ENCODE measurements at regions not wholly inside any gene's neighbourhood (a gene's known extent, or its start where the extent isn't known, plus 50 kb on each side); places are given as distances from the start of the nearest gene placed in this dataset.

GRCh38 chr15:35673093-35673684 lies 127.2 kb upstream of the DPH6 start:
- peaks cover 9% of the 10 kb centered on the region for H3K4me1 Mint-ChIP-seq
- ATAC-seq (replicated peaks): peak; percentile 83
- H3K27me3 Mint-ChIP-seq: peaks cover 4% of the 10 kb centered on the region
- no peaks in the 10 kb centered on the region for H3K36me3 Mint-ChIP-seq (ENCODE audit: low read depth)
- no peaks in the 10 kb centered on the region for H3K9me3 Mint-ChIP-seq
- no peak overlapping the region for H3K27ac Mint-ChIP-seq
- H3K4me3 Mint-ChIP-seq: peak overlapping the region; percentile 60

- no peak for ATAC-seq (replicated peaks)
- Mint-ChIP-seq H3K4me3 (no peak overlapping the region), H3K9me3 (no peaks in the 10 kb centered on the region), H3K27ac (no peak overlapping the region), H3K36me3 (ENCODE audit: low read depth) (no peaks in the 10 kb centered on the region), H3K27me3 (peaks cover 4% of the 10 kb centered on the region), H3K4me1 (peaks cover 9% of the 10 kb centered on the region)
These were observed 129.2 kb upstream of the DPH6 start for GRCh38 chr15:35674873-35675781.

GRCh38 chr15:35678774-35679173 lies 132.8 kb upstream of the DPH6 start:
- H3K27ac Mint-ChIP-seq: no peak overlapping the region
- H3K36me3 Mint-ChIP-seq (ENCODE audit: low read depth): no peaks in the 10 kb centered on the region
- H3K4me3 Mint-ChIP-seq: no peak overlapping the region
- no peak for ATAC-seq (replicated peaks)
- no peaks in the 10 kb centered on the region for H3K4me1 Mint-ChIP-seq
- peaks cover 2% of the 10 kb centered on the region for H3K27me3 Mint-ChIP-seq
- H3K9me3 Mint-ChIP-seq: no peaks in the 10 kb centered on the region

GRCh38 chr15:35679186-35679585 lies 133.2 kb upstream of the DPH6 start:
- no peaks in the 10 kb centered on the region for H3K4me1 Mint-ChIP-seq
- H3K36me3 Mint-ChIP-seq (ENCODE audit: low read depth): no peaks in the 10 kb centered on the region
- no peak overlapping the region for H3K4me3 Mint-ChIP-seq
- H3K9me3 Mint-ChIP-seq: no peaks in the 10 kb centered on the region
- H3K27ac Mint-ChIP-seq: no peak overlapping the region
- ATAC-seq (replicated peaks): no peak
- peaks cover 5% of the 10 kb centered on the region for H3K27me3 Mint-ChIP-seq

GRCh38 chr15:35680951-35681350 lies 135.0 kb upstream of the DPH6 start:
- H3K9me3 Mint-ChIP-seq: no peaks in the 10 kb centered on the region
- H3K27me3 Mint-ChIP-seq: peaks cover 15% of the 10 kb centered on the region
- H3K27ac Mint-ChIP-seq: no peak overlapping the region
- H3K4me1 Mint-ChIP-seq: no peaks in the 10 kb centered on the region
- no peaks in the 10 kb centered on the region for H3K36me3 Mint-ChIP-seq (ENCODE audit: low read depth)
- no peak for ATAC-seq (replicated peaks)
- H3K4me3 Mint-ChIP-seq: no peak overlapping the region

GRCh38 chr15:35686347-35686746 lies 140.4 kb upstream of the DPH6 start:
- peaks cover 42% of the 10 kb centered on the region for H3K27me3 Mint-ChIP-seq
- no peak overlapping the region for H3K4me3 Mint-ChIP-seq

GRCh38 chr15:35689266-35689665 lies 143.3 kb upstream of the DPH6 start:
- no peak overlapping the region for H3K27ac Mint-ChIP-seq

More at GRCh38 chr15:35686347-35686746, 140.4 kb upstream of the DPH6 start:
- Mint-ChIP-seq H3K9me3 (no peaks in the 10 kb centered on the region), H3K27ac (no peak overlapping the region), H3K36me3 (ENCODE audit: low read depth) (no peaks in the 10 kb centered on the region), H3K4me1 (no peaks in the 10 kb centered on the region)
- ATAC-seq (replicated peaks): no peak

GRCh38 chr15:35690089-35690488 lies 144.1 kb upstream of the DPH6 start:
- Mint-ChIP-seq H3K27me3 (peaks cover 35% of the 10 kb centered on the region), H3K27ac (no peak overlapping the region), H3K36me3 (ENCODE audit: low read depth) (no peaks in the 10 kb centered on the region), H3K9me3 (no peaks in the 10 kb centered on the region), H3K4me3 (no peak overlapping the region), H3K4me1 (no peaks in the 10 kb centered on the region)
- ATAC-seq (replicated peaks): no peak

More at GRCh38 chr15:35689266-35689665, 143.3 kb upstream of the DPH6 start:
- H3K36me3 Mint-ChIP-seq (ENCODE audit: low read depth): no peaks in the 10 kb centered on the region
- no peak for ATAC-seq (replicated peaks)
- no peaks in the 10 kb centered on the region for H3K9me3 Mint-ChIP-seq
- no peak overlapping the region for H3K4me3 Mint-ChIP-seq
- peaks cover 37% of the 10 kb centered on the region for H3K27me3 Mint-ChIP-seq
- H3K4me1 Mint-ChIP-seq: no peaks in the 10 kb centered on the region

GRCh38 chr15:35690698-35691116 lies 144.7 kb upstream of the DPH6 start:
- H3K27ac Mint-ChIP-seq: no peak overlapping the region
- H3K27me3 Mint-ChIP-seq: peaks cover 34% of the 10 kb centered on the region
- ATAC-seq (replicated peaks): no peak
- no peaks in the 10 kb centered on the region for H3K9me3 Mint-ChIP-seq
- H3K4me3 Mint-ChIP-seq: no peak overlapping the region
- H3K4me1 Mint-ChIP-seq: no peaks in the 10 kb centered on the region
- no peaks in the 10 kb centered on the region for H3K36me3 Mint-ChIP-seq (ENCODE audit: low read depth)

- H3K4me1 Mint-ChIP-seq: no peaks in the 10 kb centered on the region
- no peak for ATAC-seq (replicated peaks)
- no peaks in the 10 kb centered on the region for H3K36me3 Mint-ChIP-seq (ENCODE audit: low read depth)
- no peaks in the 10 kb centered on the region for H3K9me3 Mint-ChIP-seq
- no peak overlapping the region for H3K27ac Mint-ChIP-seq
- peaks cover 34% of the 10 kb centered on the region for H3K27me3 Mint-ChIP-seq
- H3K4me3 Mint-ChIP-seq: no peak overlapping the region
These were observed 145.3 kb upstream of the DPH6 start for GRCh38 chr15:35691173-35691761.

GRCh38 chr15:35691891-35692867 lies 146.2 kb upstream of the DPH6 start:
- H3K27ac Mint-ChIP-seq: no peak overlapping the region
- H3K36me3 Mint-ChIP-seq (ENCODE audit: low read depth): no peaks in the 10 kb centered on the region
- no peaks in the 10 kb centered on the region for H3K4me1 Mint-ChIP-seq
- H3K4me3 Mint-ChIP-seq: no peak overlapping the region
- no peaks in the 10 kb centered on the region for H3K9me3 Mint-ChIP-seq
- peaks cover 29% of the 10 kb centered on the region for H3K27me3 Mint-ChIP-seq
- ATAC-seq (replicated peaks): no peak

GRCh38 chr15:35693286-35693685 lies 147.3 kb upstream of the DPH6 start:
- H3K36me3 Mint-ChIP-seq (ENCODE audit: low read depth): no peaks in the 10 kb centered on the region
- H3K4me3 Mint-ChIP-seq: no peak overlapping the region
- peaks cover 24% of the 10 kb centered on the region for H3K27me3 Mint-ChIP-seq
- H3K9me3 Mint-ChIP-seq: no peaks in the 10 kb centered on the region
- no peaks in the 10 kb centered on the region for H3K4me1 Mint-ChIP-seq
- no peak for ATAC-seq (replicated peaks)
- no peak overlapping the region for H3K27ac Mint-ChIP-seq

- ATAC-seq (replicated peaks): no peak
- no peak overlapping the region for H3K27ac Mint-ChIP-seq
- no peaks in the 10 kb centered on the region for H3K4me1 Mint-ChIP-seq
- H3K4me3 Mint-ChIP-seq: no peak overlapping the region
- no peaks in the 10 kb centered on the region for H3K9me3 Mint-ChIP-seq
- no peaks in the 10 kb centered on the region for H3K36me3 Mint-ChIP-seq (ENCODE audit: low read depth)
- H3K27me3 Mint-ChIP-seq: peaks cover 21% of the 10 kb centered on the region
These were observed 147.9 kb upstream of the DPH6 start for GRCh38 chr15:35693886-35694285.

GRCh38 chr15:35695003-35695402 lies 149.0 kb upstream of the DPH6 start:
- Mint-ChIP-seq H3K4me1 (no peaks in the 10 kb centered on the region), H3K9me3 (no peaks in the 10 kb centered on the region), H3K36me3 (ENCODE audit: low read depth) (no peaks in the 10 kb centered on the region), H3K27me3 (peaks cover 18% of the 10 kb centered on the region), H3K27ac (no peak overlapping the region), H3K4me3 (no peak overlapping the region)
- no peak for ATAC-seq (replicated peaks)

Measured in activated T-helper 17 cell treated with anti-CD3 and anti-CD28 coated beads, Interleukin-2, amount 50 U/mL, for 72 hours (primary cell).